ENCODE measurements at regions not wholly inside any gene's neighbourhood (a gene's known extent, or its start where the extent isn't known, plus 50 kb on each side); places are given as distances from the start of the nearest gene placed in this dataset.
"Not testable (repeated sequence)": the region's sequence is repeated elsewhere in the genome, so short reads cannot be mapped to it uniquely, and the experiment has no call there.

DNA sequence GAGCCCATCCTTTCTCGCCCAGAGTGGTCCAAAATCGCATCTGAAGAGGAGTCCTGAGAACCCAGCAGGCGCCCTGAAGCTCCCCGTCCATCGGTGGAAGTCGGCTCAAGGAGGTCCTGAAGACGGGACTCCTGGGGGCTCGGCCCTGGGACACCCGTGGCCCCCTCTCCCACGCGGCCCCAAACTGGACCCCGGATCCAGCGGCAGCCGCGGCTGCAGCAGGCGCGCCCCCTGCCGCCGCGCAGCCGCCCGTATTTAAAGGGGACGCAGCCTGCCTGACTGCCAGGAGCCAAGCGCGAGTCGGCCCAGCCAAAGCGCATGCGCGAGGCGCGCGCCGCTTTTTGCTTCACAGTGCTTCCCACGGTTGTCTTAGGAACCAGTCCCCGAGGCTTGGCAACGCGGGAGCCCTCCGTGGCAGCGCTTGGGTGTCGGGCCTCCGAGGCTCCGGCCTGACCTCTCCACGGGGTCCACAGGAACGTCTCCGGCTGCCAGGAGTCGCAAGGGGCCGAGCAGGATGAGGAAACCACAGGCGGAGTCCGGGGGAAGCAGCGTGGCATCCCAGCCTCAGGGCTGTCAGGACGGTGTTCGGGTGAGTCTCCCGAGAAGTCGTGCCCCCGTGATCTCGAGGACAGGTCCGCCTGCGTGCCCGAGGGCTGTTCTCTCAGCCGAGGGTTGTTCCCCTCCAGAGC lies 691.6 kb downstream of the KCNJ18 start:
- H3K9ac ChIP-seq (replicated peaks; ENCODE audit: extremely low read depth, insufficient read depth, low read length); H2AFZ ChIP-seq (ENCODE audit: low read depth, low read length); intact Hi-C loops (cut with micrococcal nuclease); BruUV-seq (replicated peaks); DNase-seq (ENCODE audit: low read depth, low spot score); H3K36me3 ChIP-seq (ENCODE audit: control insufficient read depth in 2 of 2, extremely low read depth in 1 of 2, insufficient read depth in 2 of 2, low read length in 2 of 2); dilution Hi-C loops (cut with MboI; ENCODE audit: extremely low pct_ligation_motif_present, low sequenced_read_pairs); H3K4me1 ChIP-seq (ENCODE audit: control insufficient read depth, extremely low read depth, insufficient read depth, low read length); H4K20me1 ChIP-seq (replicated peaks; ENCODE audit: control insufficient read depth, extremely low read depth, insufficient read depth, low read length); CTCF ChIA-PET; H3K9me3 ChIP-seq (replicated peaks; ENCODE audit: control insufficient read depth, insufficient read depth, low read length); H3K4me2 ChIP-seq (ENCODE audit: insufficient read depth, low read length); FAIRE-seq; H3K79me2 ChIP-seq (ENCODE audit: control insufficient read depth, insufficient read depth, low read length); H3K4me3 ChIP-seq (replicated peaks in 1 of 3; ENCODE audit: insufficient read depth in 1 of 3, low read depth in 1 of 3, low read length in 3 of 3); H3K9me1 ChIP-seq (replicated peaks; ENCODE audit: control insufficient read depth, extremely low read depth, insufficient read depth, low read length); H3K27ac ChIP-seq (ENCODE audit: insufficient read depth, low read depth, low read length); H3K27me3 ChIP-seq (ENCODE audit: control insufficient read depth in 2 of 2, insufficient read depth in 2 of 2, low read length in 2 of 2); POLR2A ChIA-PET: not testable (repeated sequence)

DNA sequence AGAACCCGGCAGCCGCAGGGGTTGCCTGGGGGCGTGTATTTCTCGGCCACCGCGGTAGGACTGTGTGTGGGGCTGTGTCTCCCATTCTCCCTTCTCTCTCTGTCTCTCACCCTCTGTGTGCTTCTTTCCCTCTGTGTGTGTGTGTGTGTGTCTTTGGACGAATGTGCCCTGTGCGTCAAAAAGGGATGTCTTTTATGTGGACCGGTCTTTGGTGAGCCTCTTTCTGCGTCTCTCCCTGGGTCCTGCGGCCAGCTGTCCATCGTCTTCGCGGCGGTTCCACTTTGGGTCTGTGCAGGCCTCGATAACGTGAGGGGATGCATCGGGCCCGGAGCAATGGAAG lies 692.1 kb downstream of the KCNJ18 start:
- H4K20me1 ChIP-seq (replicated peaks; ENCODE audit: control insufficient read depth, extremely low read depth, insufficient read depth, low read length); H3K27ac ChIP-seq (ENCODE audit: insufficient read depth, low read depth, low read length); intact Hi-C loops (cut with micrococcal nuclease); H3K79me2 ChIP-seq (ENCODE audit: control insufficient read depth, insufficient read depth, low read length); POLR2A ChIA-PET; H3K4me2 ChIP-seq (ENCODE audit: insufficient read depth, low read length); H3K27me3 ChIP-seq (ENCODE audit: control insufficient read depth in 2 of 2, insufficient read depth in 2 of 2, low read length in 2 of 2); DNase-seq (ENCODE audit: low read depth, low spot score); H3K4me1 ChIP-seq (ENCODE audit: control insufficient read depth, extremely low read depth, insufficient read depth, low read length); H3K4me3 ChIP-seq (replicated peaks in 1 of 3; ENCODE audit: insufficient read depth in 1 of 3, low read depth in 1 of 3, low read length in 3 of 3); CTCF ChIA-PET; H3K9ac ChIP-seq (replicated peaks; ENCODE audit: extremely low read depth, insufficient read depth, low read length); H3K36me3 ChIP-seq (ENCODE audit: control insufficient read depth in 2 of 2, extremely low read depth in 1 of 2, insufficient read depth in 2 of 2, low read length in 2 of 2); H3K9me1 ChIP-seq (replicated peaks; ENCODE audit: control insufficient read depth, extremely low read depth, insufficient read depth, low read length); H3K9me3 ChIP-seq (replicated peaks; ENCODE audit: control insufficient read depth, insufficient read depth, low read length); BruUV-seq (replicated peaks); dilution Hi-C loops (cut with MboI; ENCODE audit: extremely low pct_ligation_motif_present, low sequenced_read_pairs); H2AFZ ChIP-seq (ENCODE audit: low read depth, low read length); FAIRE-seq: not testable (repeated sequence)

DNA sequence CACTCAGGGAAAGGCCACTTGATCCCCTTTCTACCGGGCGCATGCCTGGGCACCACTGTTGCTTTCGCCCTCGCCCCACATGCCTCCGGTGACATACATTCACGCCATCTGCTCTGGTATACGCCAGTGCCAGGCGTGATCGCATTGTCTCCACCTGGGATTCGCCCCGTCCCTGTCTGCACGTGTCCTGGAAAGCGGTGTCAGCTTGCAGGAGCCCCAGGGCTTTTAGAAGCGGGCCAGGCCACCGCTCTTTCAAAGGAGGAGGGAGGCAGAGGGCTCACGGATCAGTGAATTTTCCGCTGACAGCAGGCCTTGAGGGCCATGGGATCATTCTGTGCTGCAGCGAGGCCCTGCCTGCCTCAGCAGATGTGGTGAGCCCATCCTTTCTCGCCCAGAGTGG lies 706.1 kb downstream of the KCNJ18 start:
- FAIRE-seq; POLR2A ChIA-PET; H4K20me1 ChIP-seq (replicated peaks; ENCODE audit: control insufficient read depth, extremely low read depth, insufficient read depth, low read length); H3K9me3 ChIP-seq (replicated peaks; ENCODE audit: control insufficient read depth, insufficient read depth, low read length); dilution Hi-C loops (cut with MboI; ENCODE audit: extremely low pct_ligation_motif_present, low sequenced_read_pairs); H3K9ac ChIP-seq (replicated peaks; ENCODE audit: extremely low read depth, insufficient read depth, low read length); H3K4me1 ChIP-seq (ENCODE audit: control insufficient read depth, extremely low read depth, insufficient read depth, low read length); BruUV-seq (replicated peaks); H3K9me1 ChIP-seq (replicated peaks; ENCODE audit: control insufficient read depth, extremely low read depth, insufficient read depth, low read length); H3K4me2 ChIP-seq (ENCODE audit: insufficient read depth, low read length); H3K4me3 ChIP-seq (replicated peaks in 1 of 3; ENCODE audit: insufficient read depth in 1 of 3, low read depth in 1 of 3, low read length in 3 of 3); CTCF ChIA-PET; DNase-seq (ENCODE audit: low read depth, low spot score); H3K36me3 ChIP-seq (ENCODE audit: control insufficient read depth in 2 of 2, extremely low read depth in 1 of 2, insufficient read depth in 2 of 2, low read length in 2 of 2); intact Hi-C loops (cut with micrococcal nuclease); H3K27me3 ChIP-seq (ENCODE audit: control insufficient read depth in 2 of 2, insufficient read depth in 2 of 2, low read length in 2 of 2); H2AFZ ChIP-seq (ENCODE audit: low read depth, low read length); H3K79me2 ChIP-seq (ENCODE audit: control insufficient read depth, insufficient read depth, low read length); H3K27ac ChIP-seq (ENCODE audit: insufficient read depth, low read depth, low read length): not testable (repeated sequence)

DNA sequence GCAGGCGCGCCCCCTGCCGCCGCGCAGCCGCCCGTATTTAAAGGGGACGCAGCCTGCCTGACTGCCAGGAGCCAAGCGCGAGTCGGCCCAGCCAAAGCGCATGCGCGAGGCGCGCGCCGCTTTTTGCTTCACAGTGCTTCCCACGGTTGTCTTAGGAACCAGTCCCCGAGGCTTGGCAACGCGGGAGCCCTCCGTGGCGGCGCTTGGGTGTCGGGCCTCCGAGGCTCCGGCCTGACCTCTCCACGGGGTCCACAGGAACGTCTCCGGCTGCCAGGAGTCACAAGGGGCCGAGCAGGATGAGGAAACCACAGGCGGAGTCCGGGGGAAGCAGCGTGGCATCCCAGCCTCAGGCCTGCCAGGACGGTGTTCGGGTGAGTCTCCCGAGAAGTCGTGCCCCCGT lies 706.7 kb downstream of the KCNJ18 start:
- dilution Hi-C loops (cut with MboI; ENCODE audit: extremely low pct_ligation_motif_present, low sequenced_read_pairs); H3K27me3 ChIP-seq (ENCODE audit: control insufficient read depth in 2 of 2, insufficient read depth in 2 of 2, low read length in 2 of 2); H3K9ac ChIP-seq (replicated peaks; ENCODE audit: extremely low read depth, insufficient read depth, low read length); H3K4me2 ChIP-seq (ENCODE audit: insufficient read depth, low read length); H3K9me3 ChIP-seq (replicated peaks; ENCODE audit: control insufficient read depth, insufficient read depth, low read length); POLR2A ChIA-PET; H3K9me1 ChIP-seq (replicated peaks; ENCODE audit: control insufficient read depth, extremely low read depth, insufficient read depth, low read length); H3K4me1 ChIP-seq (ENCODE audit: control insufficient read depth, extremely low read depth, insufficient read depth, low read length); intact Hi-C loops (cut with micrococcal nuclease); DNase-seq (ENCODE audit: low read depth, low spot score); BruUV-seq (replicated peaks); H3K79me2 ChIP-seq (ENCODE audit: control insufficient read depth, insufficient read depth, low read length); H3K36me3 ChIP-seq (ENCODE audit: control insufficient read depth in 2 of 2, extremely low read depth in 1 of 2, insufficient read depth in 2 of 2, low read length in 2 of 2); CTCF ChIA-PET; H3K4me3 ChIP-seq (replicated peaks in 1 of 3; ENCODE audit: insufficient read depth in 1 of 3, low read depth in 1 of 3, low read length in 3 of 3); H3K27ac ChIP-seq (ENCODE audit: insufficient read depth, low read depth, low read length); FAIRE-seq; H2AFZ ChIP-seq (ENCODE audit: low read depth, low read length); H4K20me1 ChIP-seq (replicated peaks; ENCODE audit: control insufficient read depth, extremely low read depth, insufficient read depth, low read length): not testable (repeated sequence)
